ENCODE measurements at regions not wholly inside any gene's neighbourhood (a gene's known extent, or its start where the extent isn't known, plus 50 kb on each side); places are given as distances from the start of the nearest gene placed in this dataset.

DNA sequence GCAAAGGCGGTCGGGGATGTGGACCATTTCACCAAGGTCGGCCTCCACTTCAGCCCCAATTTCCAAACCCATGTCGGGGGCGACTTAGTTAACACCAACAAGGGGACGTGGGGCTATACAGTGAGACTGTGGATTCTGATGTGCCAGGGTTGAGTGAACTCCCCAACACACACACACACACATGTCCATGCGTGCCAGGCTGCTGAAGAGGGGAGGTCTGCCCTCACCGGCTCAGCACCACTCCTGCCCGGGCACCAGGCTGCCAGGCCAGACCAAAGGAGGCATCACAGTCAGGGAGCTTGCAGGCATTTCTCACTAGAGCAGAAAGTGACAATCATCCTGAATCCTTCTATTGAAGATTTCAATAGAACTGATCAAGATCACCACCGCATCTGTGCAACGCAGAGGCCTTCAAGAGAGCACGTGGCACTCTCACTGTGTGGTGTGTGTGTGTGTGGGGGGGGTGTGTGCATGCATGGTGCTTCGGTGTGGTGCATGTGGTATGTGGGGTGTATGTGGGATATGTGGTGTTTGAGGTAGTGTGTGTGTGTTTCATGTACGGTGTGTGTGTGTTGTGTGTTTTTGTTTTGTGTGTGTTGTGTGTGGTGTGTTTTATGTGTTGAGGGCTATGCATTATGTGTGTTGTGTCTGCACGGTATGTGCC, 403.5 kb upstream of the RNF32 start:
- H3K4me1 ChIP-seq (ENCODE audit: control insufficient read depth, insufficient read depth, low read length), result no peaks in the 10 kb centered on the region
- H3K9me3 ChIP-seq (ENCODE audit: control insufficient read depth, insufficient read depth, low read length), result no peaks in the 10 kb centered on the region
- TF ChIP-seq, protein P1, sequence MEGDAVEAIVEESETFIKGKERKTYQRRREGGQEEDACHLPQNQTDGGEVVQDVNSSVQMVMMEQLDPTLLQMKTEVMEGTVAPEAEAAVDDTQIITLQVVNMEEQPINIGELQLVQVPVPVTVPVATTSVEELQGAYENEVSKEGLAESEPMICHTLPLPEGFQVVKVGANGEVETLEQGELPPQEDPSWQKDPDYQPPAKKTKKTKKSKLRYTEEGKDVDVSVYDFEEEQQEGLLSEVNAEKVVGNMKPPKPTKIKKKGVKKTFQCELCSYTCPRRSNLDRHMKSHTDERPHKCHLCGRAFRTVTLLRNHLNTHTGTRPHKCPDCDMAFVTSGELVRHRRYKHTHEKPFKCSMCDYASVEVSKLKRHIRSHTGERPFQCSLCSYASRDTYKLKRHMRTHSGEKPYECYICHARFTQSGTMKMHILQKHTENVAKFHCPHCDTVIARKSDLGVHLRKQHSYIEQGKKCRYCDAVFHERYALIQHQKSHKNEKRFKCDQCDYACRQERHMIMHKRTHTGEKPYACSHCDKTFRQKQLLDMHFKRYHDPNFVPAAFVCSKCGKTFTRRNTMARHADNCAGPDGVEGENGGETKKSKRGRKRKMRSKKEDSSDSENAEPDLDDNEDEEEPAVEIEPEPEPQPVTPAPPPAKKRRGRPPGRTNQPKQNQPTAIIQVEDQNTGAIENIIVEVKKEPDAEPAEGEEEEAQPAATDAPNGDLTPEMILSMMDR (IDR thresholded peaks at IDR 0.05), result no peak
- no peak overlapping the region for H3K27ac ChIP-seq (ENCODE audit: low read length)
- no peaks in the 10 kb centered on the region for H3K9me3 Mint-ChIP-seq
- no peak overlapping the region for H3K4me3 ChIP-seq (ENCODE audit: low read length)
- H3K27ac Mint-ChIP-seq, result no peak overlapping the region
- ATAC-seq (no peak), DNase-seq (no peak)
- no peaks in the 10 kb centered on the region for H3K36me3 ChIP-seq (ENCODE audit: control insufficient read depth, insufficient read depth, low read length)
- H3K27me3 ChIP-seq (ENCODE audit: control insufficient read depth, insufficient read depth, low read length), result no peaks in the 10 kb centered on the region
- H3K36me3 Mint-ChIP-seq, result no peaks in the 10 kb centered on the region
- H3K27me3 Mint-ChIP-seq (ENCODE audit: low read depth in 2 of 2), result no peaks in the 10 kb centered on the region
- H3K4me3 Mint-ChIP-seq, result no peak overlapping the region
- WGBS (ENCODE audit: insufficient coverage), result 91% methylated on average over 15 of the region's 15 CpGs
- H3K4me1 Mint-ChIP-seq, result no peaks in the 10 kb centered on the region
- intact Hi-C loops (cut with micrococcal nuclease), result no loop called here

DNA sequence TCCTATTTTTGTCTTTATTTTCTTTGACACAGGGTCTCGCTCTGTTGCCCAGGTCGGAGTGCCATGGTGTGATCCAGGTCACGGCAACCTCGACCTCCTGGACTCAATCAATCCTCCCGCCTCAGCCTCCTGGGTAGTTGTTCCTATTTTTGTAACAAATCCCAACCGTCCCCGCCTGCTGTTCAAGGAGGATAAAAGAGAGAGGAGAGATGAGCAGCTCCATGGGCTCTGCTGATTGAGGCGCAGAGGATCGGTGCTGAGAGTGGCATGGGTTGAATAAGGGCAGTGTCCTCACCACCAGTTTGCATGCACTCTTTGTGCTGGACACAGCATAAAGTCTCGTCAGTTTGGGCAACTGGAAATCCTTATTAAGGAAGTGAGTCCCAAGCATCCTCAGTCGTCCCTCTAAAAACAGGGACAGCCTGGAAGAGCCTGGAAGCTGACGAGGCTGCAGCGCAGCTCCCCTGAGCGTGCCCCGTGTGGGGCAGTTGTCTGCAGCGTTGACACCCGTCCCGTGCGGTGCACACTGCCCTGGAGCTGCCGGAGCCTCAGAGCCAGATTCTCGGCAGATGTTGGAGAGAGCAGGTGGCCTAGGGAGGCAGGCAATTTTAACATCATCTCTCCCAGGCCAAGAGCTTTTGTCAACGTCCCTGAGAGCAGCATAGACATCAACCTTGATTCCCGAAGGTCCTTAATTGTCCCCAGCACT, 404.2 kb upstream of the RNF32 start:
- H3K4me3 ChIP-seq (ENCODE audit: low read length), result no peak overlapping the region
- DNase-seq (no peak), ATAC-seq (no peak)
- H3K36me3 Mint-ChIP-seq, result no peaks in the 10 kb centered on the region
- no peaks in the 10 kb centered on the region for H3K9me3 ChIP-seq (ENCODE audit: control insufficient read depth, insufficient read depth, low read length)
- no peak overlapping the region for H3K27ac ChIP-seq (ENCODE audit: low read length)
- H3K4me3 Mint-ChIP-seq, result no peak overlapping the region
- no peaks in the 10 kb centered on the region for H3K36me3 ChIP-seq (ENCODE audit: control insufficient read depth, insufficient read depth, low read length)
- H3K27ac Mint-ChIP-seq, result no peak overlapping the region
- TF ChIP-seq, protein P1 (IDR thresholded peaks at IDR 0.05), result no peak
- WGBS (ENCODE audit: insufficient coverage), result 89% methylated on average over 23 of the region's 23 CpGs
- H3K27me3 ChIP-seq (ENCODE audit: control insufficient read depth, insufficient read depth, low read length), result no peaks in the 10 kb centered on the region
- H3K27me3 Mint-ChIP-seq (ENCODE audit: low read depth in 2 of 2), result no peaks in the 10 kb centered on the region
- no peaks in the 10 kb centered on the region for H3K4me1 ChIP-seq (ENCODE audit: control insufficient read depth, insufficient read depth, low read length)
- intact Hi-C loops (cut with micrococcal nuclease), result no loop called here
- no peaks in the 10 kb centered on the region for H3K4me1 Mint-ChIP-seq
- no peaks in the 10 kb centered on the region for H3K9me3 Mint-ChIP-seq

DNA sequence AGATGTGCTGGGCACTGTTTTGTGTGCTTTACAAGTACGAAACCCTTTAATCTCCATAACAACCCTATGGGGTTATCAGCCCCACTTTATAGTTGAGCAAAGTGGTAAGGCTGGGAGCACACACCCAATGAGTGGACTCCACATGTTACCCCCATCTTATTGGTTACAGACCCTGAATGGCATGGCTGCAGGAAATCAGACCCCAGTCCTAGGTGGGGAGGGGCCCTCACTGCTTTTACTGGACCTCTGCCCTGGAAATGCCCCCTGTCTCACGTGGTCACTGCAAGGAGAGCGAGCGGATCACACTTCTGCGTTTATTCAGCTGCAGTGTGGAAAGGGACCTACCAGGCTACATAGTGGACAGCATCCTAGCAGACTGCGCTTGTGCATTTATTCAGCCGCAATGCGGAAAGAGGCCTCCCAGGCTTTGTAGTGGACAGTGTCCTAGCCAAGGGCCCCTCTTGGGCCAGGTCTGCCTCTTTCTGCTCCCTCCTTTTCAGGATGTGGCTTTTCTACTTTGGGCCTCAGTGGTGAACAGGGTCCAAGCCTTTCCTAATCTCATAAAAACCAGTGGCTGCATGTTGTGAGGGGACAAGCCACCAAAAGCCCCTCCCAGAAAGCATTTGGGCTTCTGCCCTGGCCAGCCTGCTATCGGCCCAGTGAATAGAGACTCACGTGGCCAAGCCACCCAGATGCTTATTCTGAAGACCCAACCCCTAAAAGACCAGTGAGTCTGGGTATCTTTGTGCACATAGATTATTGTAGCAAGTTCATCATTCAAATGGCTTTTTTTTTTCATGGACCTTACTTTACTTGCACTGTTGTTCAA, 405.7 kb upstream of the RNF32 start:
- H3K4me1 Mint-ChIP-seq, result no peaks in the 10 kb centered on the region
- H3K27me3 ChIP-seq (ENCODE audit: control insufficient read depth, insufficient read depth, low read length), result no peaks in the 10 kb centered on the region
- H3K27ac ChIP-seq (ENCODE audit: low read length), result no peak overlapping the region
- no peak overlapping the region for H3K4me3 ChIP-seq (ENCODE audit: low read length)
- no peaks in the 10 kb centered on the region for H3K27me3 Mint-ChIP-seq (ENCODE audit: low read depth in 2 of 2)
- no peaks in the 10 kb centered on the region for H3K36me3 ChIP-seq (ENCODE audit: control insufficient read depth, insufficient read depth, low read length)
- ATAC-seq, result no peak
- H3K36me3 Mint-ChIP-seq, result no peaks in the 10 kb centered on the region
- 83% methylated on average over 10 of the region's 10 CpGs for WGBS (ENCODE audit: insufficient coverage)
- H3K9me3 Mint-ChIP-seq, result no peaks in the 10 kb centered on the region
- no peaks in the 10 kb centered on the region for H3K9me3 ChIP-seq (ENCODE audit: control insufficient read depth, insufficient read depth, low read length)
- no peak overlapping the region for H3K27ac Mint-ChIP-seq
- H3K4me1 ChIP-seq (ENCODE audit: control insufficient read depth, insufficient read depth, low read length), result no peaks in the 10 kb centered on the region
- intact Hi-C loops (cut with micrococcal nuclease), result no loop called here
- TF ChIP-seq, protein P1 (IDR thresholded peaks at IDR 0.05), result no peak
- H3K4me3 Mint-ChIP-seq, result no peak overlapping the region
- DNase-seq, result no peak

All from natural killer cell (primary cell).